ENCODE measurements at regions not wholly inside any gene's neighbourhood (a gene's known extent, or its start where the extent isn't known, plus 50 kb on each side); places are given as distances from the start of the nearest gene placed in this dataset.

- no peak for ATAC-seq (replicated peaks in 6 of 8)
- H3K4me1 ChIP-seq (replicated peaks in 1 of 2) = no peaks in the 10 kb centered on the region
These were observed 1377.2 kb upstream of the MIR17HG start for GRCh38 chr13:89970353-89970709.

GRCh38 chr13:89977203-89977602 is 1370.3 kb upstream of the MIR17HG start:
- WGBS, 10 experiments = 41 to 100% (median 88%) methylated on average over 1 to 3 of the region's 3 CpGs; no CpG with 5 or more reads in 1 of the 10 experiments
- Histone ChIP-seq H3K27ac (no peak overlapping the region), H3K4me3 (no peak overlapping the region), H3K4me1 (replicated peaks in 1 of 2) (no peaks in the 10 kb centered on the region)
- in situ Hi-C loops (cut with MboI; ENCODE audit: low pct_unique_long_range_greater_than_20kb in 2 of 9, low sequenced_read_pairs in 9 of 9, unreplicated experiment in 9 of 9) = no loop called here
- ATAC-seq (replicated peaks in 6 of 8) = no peak

More at GRCh38 chr13:89970353-89970709, 1377.2 kb upstream of the MIR17HG start:
- WGBS, 10 experiments = 0 to 71% (median 47%) methylated on average over 1 of the region's 1 CpG
- Histone ChIP-seq H3K4me3 (no peak overlapping the region), H3K27ac (no peak overlapping the region)
- in situ Hi-C loops (cut with MboI; ENCODE audit: low pct_unique_long_range_greater_than_20kb in 2 of 9, low sequenced_read_pairs in 9 of 9, unreplicated experiment in 9 of 9) = no loop called here

GRCh38 chr13:89980896-89981295 is 1366.6 kb upstream of the MIR17HG start:
- no peak for ATAC-seq (replicated peaks in 6 of 8)
- Histone ChIP-seq H3K4me1 (replicated peaks in 1 of 2) (no peaks in the 10 kb centered on the region), H3K27ac (no peak overlapping the region), H3K4me3 (no peak overlapping the region)
- in situ Hi-C loops (cut with MboI; ENCODE audit: low pct_unique_long_range_greater_than_20kb in 2 of 9, low sequenced_read_pairs in 9 of 9, unreplicated experiment in 9 of 9) = no loop called here

DNA sequence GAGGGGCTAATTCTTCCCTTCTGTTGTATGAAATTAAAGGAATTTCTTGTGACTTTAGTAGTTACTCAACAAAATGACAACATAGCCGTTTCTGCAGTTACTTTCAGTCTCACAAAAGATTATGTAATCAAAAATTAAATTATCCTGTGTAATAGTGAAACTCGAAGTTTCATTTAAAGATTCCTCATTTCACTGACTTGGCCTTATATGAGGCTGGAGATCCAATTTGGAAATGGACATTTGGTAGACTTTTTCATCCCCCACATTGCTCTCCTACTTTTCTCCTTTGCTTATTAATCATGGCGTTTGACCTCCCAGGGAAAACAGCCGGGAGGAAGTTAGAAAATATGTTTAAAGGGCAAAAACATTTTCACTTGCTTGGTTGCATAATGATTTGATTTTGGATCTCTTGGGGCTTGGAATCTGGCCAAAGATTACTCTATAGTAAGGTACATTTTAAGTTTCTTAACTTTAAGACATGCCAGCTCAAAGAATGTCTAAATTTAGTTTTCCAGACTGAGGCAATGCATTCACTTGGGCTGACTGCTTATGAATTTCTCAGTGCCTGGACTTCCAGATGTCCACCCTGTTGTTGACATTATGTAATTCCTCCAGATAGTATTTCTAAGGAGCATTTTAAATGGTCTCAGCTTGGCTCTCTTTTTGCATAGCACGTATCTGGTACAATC is 1364.9 kb upstream of the MIR17HG start:
- Histone ChIP-seq H3K4me1 (replicated peaks in 1 of 2) (no peaks in the 10 kb centered on the region), H3K4me3 (no peak overlapping the region), H3K27ac (no peak overlapping the region)
- in situ Hi-C loops (cut with MboI; ENCODE audit: low pct_unique_long_range_greater_than_20kb in 2 of 9, low sequenced_read_pairs in 9 of 9, unreplicated experiment in 9 of 9) = no loop called here
- 0 to 100% (median 82%) methylated on average over 1 to 5 of the region's 5 CpGs for WGBS, 10 experiments
- peak in 3 of 8 experiments; percentile 42 to 77 (median 66) for ATAC-seq (replicated peaks in 6 of 8)

- Histone ChIP-seq H3K27ac (no peak overlapping the region), H3K4me3 (no peak overlapping the region), H3K4me1 (replicated peaks in 1 of 2) (no peaks in the 10 kb centered on the region)
- no peak for ATAC-seq (replicated peaks in 6 of 8)
- WGBS, 10 experiments = 0 to 100% (median 59%) methylated on average over 1 to 4 of the region's 4 CpGs
- in situ Hi-C loops (cut with MboI; ENCODE audit: low pct_unique_long_range_greater_than_20kb in 2 of 9, low sequenced_read_pairs in 9 of 9, unreplicated experiment in 9 of 9) = no loop called here
These were observed 1359.3 kb upstream of the MIR17HG start for GRCh38 chr13:89988206-89988605.

DNA sequence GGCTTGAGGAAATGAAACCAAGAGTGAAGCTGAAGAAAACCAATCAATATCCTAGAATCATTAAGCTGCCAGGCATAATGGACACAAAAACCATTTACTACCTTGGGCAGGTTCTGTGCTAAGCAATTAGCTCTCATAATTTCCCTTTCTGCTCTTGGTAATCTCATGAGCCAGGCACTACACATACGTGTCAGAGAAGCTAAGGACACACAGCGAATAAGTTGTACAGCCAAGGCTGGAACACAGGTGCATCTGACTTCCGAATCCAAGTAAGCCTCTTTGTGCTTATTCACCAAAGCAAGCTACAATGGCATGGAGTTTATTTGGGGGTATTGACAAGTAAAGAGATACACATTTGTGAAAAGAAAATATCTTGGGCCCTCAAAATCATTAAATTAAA is 1343.9 kb upstream of the MIR17HG start:
- no peaks in the 10 kb centered on the region for H3K4me1 ChIP-seq (replicated peaks in 1 of 2)
- H3K27ac ChIP-seq = no peak overlapping the region
- no peak for ATAC-seq (replicated peaks in 6 of 8)
- no peak overlapping the region for H3K4me3 ChIP-seq
- 20 to 100% (median 88%) methylated on average over 1 to 3 of the region's 3 CpGs; no CpG with 5 or more reads in 2 of the 10 experiments for WGBS, 10 experiments
- in situ Hi-C loops (cut with MboI; ENCODE audit: low pct_unique_long_range_greater_than_20kb in 2 of 9, low sequenced_read_pairs in 9 of 9, unreplicated experiment in 9 of 9) = no loop called here

DNA sequence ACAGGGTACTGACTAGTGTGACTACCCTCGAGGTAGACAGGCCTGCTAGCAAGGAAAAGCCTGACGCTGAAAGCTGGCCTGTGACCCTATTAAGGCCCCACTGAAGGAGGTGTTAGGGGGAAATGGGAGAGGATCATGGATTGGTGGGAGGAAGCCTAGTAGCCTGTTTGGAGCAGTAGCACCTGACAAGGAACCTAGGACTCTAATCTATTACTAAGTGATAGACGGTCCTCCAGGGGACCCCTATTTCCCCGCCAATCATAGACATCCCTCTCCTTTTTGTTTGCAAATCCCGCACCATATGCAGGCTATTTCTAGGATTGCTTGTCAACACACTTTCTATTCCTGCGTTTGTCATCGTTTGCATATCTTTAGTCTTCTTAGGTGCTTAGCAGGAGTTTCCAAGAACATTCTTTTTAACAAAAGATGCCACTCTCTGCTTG is 1338.8 kb upstream of the MIR17HG start:
- in situ Hi-C loops (cut with MboI; ENCODE audit: low pct_unique_long_range_greater_than_20kb in 2 of 9, low sequenced_read_pairs in 9 of 9, unreplicated experiment in 9 of 9) = no loop called here
- WGBS, 10 experiments = 33 to 66% (median 35%) methylated on average over 2 to 7 of the region's 7 CpGs; no CpG with 5 or more reads in 1 of the 10 experiments
- Histone ChIP-seq H3K27ac (no peak overlapping the region), H3K4me3 (no peak overlapping the region), H3K4me1 (replicated peaks in 1 of 2) (no peaks in the 10 kb centered on the region)
- no peak for ATAC-seq (replicated peaks in 6 of 8)

GRCh38 chr13:90014038-90014437 is 1333.4 kb upstream of the MIR17HG start:
- in situ Hi-C loops (cut with MboI; ENCODE audit: low pct_unique_long_range_greater_than_20kb in 2 of 9, low sequenced_read_pairs in 9 of 9, unreplicated experiment in 9 of 9) = no loop called here
- WGBS, 10 experiments = 6 to 100% (median 72%) methylated on average over 1 of the region's 1 CpG

DNA sequence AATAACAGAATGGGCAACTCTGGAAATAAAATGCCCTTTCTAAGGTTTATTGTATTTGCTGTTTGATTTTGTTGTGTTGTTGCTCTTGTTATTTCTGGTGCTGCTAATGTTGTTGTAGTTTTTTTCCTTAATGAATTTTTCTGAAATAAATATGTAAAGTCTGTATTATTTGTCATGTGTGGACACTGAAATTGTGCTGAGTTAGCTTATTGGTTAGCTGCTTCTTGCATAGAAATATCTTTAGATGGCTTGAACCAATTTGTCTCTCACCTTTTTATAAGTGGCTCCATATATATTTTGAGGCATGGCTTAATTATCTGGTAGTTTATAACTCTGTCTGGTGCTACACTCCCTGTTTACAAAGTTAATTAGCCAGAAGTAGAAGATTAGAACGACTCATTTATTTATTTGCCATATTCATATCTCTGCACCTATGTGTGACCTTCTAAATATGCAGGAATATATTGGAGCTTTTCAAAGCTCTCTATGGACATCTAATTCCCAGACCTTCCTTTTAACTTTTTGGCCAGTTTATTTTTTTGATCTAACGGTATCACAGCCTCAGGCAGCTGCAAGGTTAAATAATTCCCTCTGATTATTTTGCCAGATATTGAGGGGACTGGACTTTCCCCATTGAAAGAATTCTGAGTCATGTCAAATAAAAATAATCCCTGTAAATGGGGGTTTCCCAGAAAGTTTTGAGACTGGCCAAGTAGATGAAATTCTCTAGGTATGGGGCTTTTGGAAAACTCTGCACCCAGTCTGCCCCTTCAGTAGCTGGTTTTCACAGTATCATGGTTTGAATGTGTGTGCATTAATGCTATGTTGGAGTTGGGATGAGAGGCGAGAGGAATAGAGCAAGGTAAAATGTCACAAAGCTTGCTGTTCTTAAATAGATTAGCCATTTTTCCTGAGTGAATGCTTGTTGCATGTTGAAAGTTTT is 1331.7 kb upstream of the MIR17HG start:
- Histone ChIP-seq H3K27ac (no peak overlapping the region), H3K4me1 (replicated peaks in 1 of 2) (no peaks in the 10 kb centered on the region), H3K4me3 (no peak overlapping the region)
- in situ Hi-C loops (cut with MboI; ENCODE audit: low pct_unique_long_range_greater_than_20kb in 2 of 9, low sequenced_read_pairs in 9 of 9, unreplicated experiment in 9 of 9) = no loop called here
- no peak for ATAC-seq (replicated peaks in 6 of 8)
- 0 to 94% (median 71%) methylated on average over 1 to 3 of the region's 3 CpGs for WGBS, 10 experiments

More at GRCh38 chr13:90014038-90014437, 1333.4 kb upstream of the MIR17HG start:
- Histone ChIP-seq H3K27ac (no peak overlapping the region), H3K4me1 (replicated peaks in 1 of 2) (no peaks in the 10 kb centered on the region), H3K4me3 (no peak overlapping the region)
- no peak for ATAC-seq (replicated peaks in 6 of 8)

GRCh38 chr13:90016688-90017087 is 1330.8 kb upstream of the MIR17HG start:
- WGBS, 10 experiments = 0 to 100% (median 90%) methylated on average over 1 of the region's 1 CpG; no CpG with 5 or more reads in 2 of the 10 experiments
- Histone ChIP-seq H3K4me3 (no peak overlapping the region), H3K4me1 (replicated peaks in 1 of 2) (no peaks in the 10 kb centered on the region), H3K27ac (no peak overlapping the region)
- in situ Hi-C loops (cut with MboI; ENCODE audit: low pct_unique_long_range_greater_than_20kb in 2 of 9, low sequenced_read_pairs in 9 of 9, unreplicated experiment in 9 of 9) = no loop called here
- no peak for ATAC-seq (replicated peaks in 6 of 8)

GRCh38 chr13:90020536-90021070 is 1326.9 kb upstream of the MIR17HG start:
- 6 to 90% (median 55%) methylated on average over 1 to 3 of the region's 3 CpGs; no CpG with 5 or more reads in 1 of the 10 experiments for WGBS, 10 experiments
- Histone ChIP-seq H3K4me3 (no peak overlapping the region), H3K4me1 (replicated peaks in 1 of 2) (no peaks in the 10 kb centered on the region), H3K27ac (no peak overlapping the region)
- in situ Hi-C loops (cut with MboI; ENCODE audit: low pct_unique_long_range_greater_than_20kb in 2 of 9, low sequenced_read_pairs in 9 of 9, unreplicated experiment in 9 of 9) = no loop called here
- no peak for ATAC-seq (replicated peaks in 6 of 8)

- in situ Hi-C loops (cut with MboI; ENCODE audit: low pct_unique_long_range_greater_than_20kb in 2 of 9, low sequenced_read_pairs in 9 of 9, unreplicated experiment in 9 of 9) = no loop called here
- Histone ChIP-seq H3K4me3 (no peak overlapping the region), H3K27ac (no peak overlapping the region), H3K4me1 (replicated peaks in 1 of 2) (no peaks in the 10 kb centered on the region)
- no peak for ATAC-seq (replicated peaks in 6 of 8)
These were observed 1320.1 kb upstream of the MIR17HG start for GRCh38 chr13:90027409-90027808.

- in situ Hi-C loops (cut with MboI; ENCODE audit: low pct_unique_long_range_greater_than_20kb in 2 of 9, low sequenced_read_pairs in 9 of 9, unreplicated experiment in 9 of 9) = no loop called here
These were observed 1315.2 kb upstream of the MIR17HG start for GRCh38 chr13:90032313-90032712.

More at GRCh38 chr13:90032313-90032712, 1315.2 kb upstream of the MIR17HG start:
- Histone ChIP-seq H3K4me3 (no peak overlapping the region), H3K4me1 (replicated peaks in 1 of 2) (no peaks in the 10 kb centered on the region), H3K27ac (no peak overlapping the region)
- ATAC-seq (replicated peaks in 6 of 8) = no peak
- 17 to 100% (median 50%) methylated on average over 1 to 4 of the region's 5 CpGs; no CpG with 5 or more reads in 2 of the 10 experiments for WGBS, 10 experiments
